ENCODE measurements at regions not wholly inside any gene's neighbourhood (a gene's known extent, or its start where the extent isn't known, plus 50 kb on each side); places are given as distances from the start of the nearest gene placed in this dataset.

DNA sequence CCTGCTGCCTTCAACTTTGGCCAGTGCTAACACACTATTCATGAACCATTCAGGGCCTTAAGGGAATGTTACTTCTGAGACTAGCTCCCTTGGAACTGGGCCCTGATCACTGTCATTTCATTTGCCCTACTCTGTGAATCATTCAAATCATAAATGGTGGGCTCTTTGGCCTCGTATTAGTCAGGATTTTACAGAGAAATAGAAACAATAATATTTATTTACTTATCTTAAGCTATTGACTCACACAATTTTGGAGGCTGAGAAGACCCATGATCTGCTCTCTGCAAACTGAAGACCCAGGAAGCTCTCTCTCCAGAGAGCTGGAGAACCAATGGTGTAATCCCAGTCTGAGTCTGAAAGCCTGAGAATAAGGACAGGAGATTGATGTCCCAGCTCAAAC, 398.5 kb downstream of the LRIG3 start:
- TF ChIP-seq, protein P1, sequence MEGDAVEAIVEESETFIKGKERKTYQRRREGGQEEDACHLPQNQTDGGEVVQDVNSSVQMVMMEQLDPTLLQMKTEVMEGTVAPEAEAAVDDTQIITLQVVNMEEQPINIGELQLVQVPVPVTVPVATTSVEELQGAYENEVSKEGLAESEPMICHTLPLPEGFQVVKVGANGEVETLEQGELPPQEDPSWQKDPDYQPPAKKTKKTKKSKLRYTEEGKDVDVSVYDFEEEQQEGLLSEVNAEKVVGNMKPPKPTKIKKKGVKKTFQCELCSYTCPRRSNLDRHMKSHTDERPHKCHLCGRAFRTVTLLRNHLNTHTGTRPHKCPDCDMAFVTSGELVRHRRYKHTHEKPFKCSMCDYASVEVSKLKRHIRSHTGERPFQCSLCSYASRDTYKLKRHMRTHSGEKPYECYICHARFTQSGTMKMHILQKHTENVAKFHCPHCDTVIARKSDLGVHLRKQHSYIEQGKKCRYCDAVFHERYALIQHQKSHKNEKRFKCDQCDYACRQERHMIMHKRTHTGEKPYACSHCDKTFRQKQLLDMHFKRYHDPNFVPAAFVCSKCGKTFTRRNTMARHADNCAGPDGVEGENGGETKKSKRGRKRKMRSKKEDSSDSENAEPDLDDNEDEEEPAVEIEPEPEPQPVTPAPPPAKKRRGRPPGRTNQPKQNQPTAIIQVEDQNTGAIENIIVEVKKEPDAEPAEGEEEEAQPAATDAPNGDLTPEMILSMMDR (IDR thresholded peaks at IDR 0.05; ENCODE audit: control extremely low read depth, extremely low read depth) = no peak
- peaks cover 0 to 16% (median 4%) of the 10 kb centered on the region in 4 donors for H3K9me3 ChIP-seq (ENCODE audit: control insufficient read depth in 4 of 4, insufficient read depth in 3 of 4, low read length in 3 of 4)
- H3K27me3 ChIP-seq (ENCODE audit: control insufficient read depth in 3 of 3, insufficient read depth in 3 of 3, low read length in 2 of 3) = no peaks in the 10 kb centered on the region
- no peak overlapping the region for H3K9ac ChIP-seq (ENCODE audit: insufficient read depth in 1 of 2, low read length in 2 of 2)
- no peak overlapping the region for H3K4me3 ChIP-seq
- no peak for DNase-seq
- H3K36me3 ChIP-seq (ENCODE audit: control insufficient read depth in 4 of 4, insufficient read depth in 4 of 4, low read length in 4 of 4) = no peaks in the 10 kb centered on the region
- H3K27ac ChIP-seq (ENCODE audit: low read depth in 1 of 2, low read length in 1 of 2) = no peak overlapping the region
- 82 to 89% methylated on average over 1 of the region's 1 CpG for WGBS, 2 donors
- no peak for ATAC-seq (ENCODE audit: insufficient read depth, low FRiP score)
- H3K4me1 ChIP-seq (ENCODE audit: control insufficient read depth in 5 of 5, insufficient read depth in 5 of 5, low read length in 5 of 5) = no peaks in the 10 kb centered on the region

DNA sequence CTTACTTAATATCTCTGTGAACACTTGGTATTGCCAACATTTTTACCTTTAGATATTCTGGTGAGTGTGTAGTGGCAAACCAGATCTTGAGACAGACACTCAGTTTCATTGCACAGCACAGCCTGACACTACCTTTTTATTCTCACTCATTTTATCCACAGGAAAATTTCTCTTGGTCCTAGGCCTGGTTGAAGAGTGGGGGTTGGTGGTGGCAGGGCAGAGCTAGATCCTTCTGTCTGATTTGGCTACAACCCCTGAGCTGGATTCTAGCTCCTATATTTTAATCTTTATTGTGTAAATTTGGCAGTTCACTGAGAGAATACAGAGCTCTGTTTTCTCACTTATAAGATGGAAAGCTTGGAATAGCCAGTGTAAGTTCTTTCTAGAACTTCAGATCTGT, 396.9 kb downstream of the LRIG3 start:
- H3K9me3 ChIP-seq (ENCODE audit: control insufficient read depth in 4 of 4, insufficient read depth in 3 of 4, low read length in 3 of 4) = peaks cover 0 to 7% (median 3%) of the 10 kb centered on the region in 4 donors
- no peaks in the 10 kb centered on the region for H3K4me1 ChIP-seq (ENCODE audit: control insufficient read depth in 5 of 5, insufficient read depth in 5 of 5, low read length in 5 of 5)
- DNase-seq = no peak
- H3K36me3 ChIP-seq (ENCODE audit: control insufficient read depth in 4 of 4, insufficient read depth in 4 of 4, low read length in 4 of 4) = no peaks in the 10 kb centered on the region
- TF ChIP-seq, protein P1 (IDR thresholded peaks at IDR 0.05; ENCODE audit: control extremely low read depth, extremely low read depth) = no peak
- no peak overlapping the region for H3K27ac ChIP-seq (ENCODE audit: low read depth in 1 of 2, low read length in 1 of 2)
- H3K27me3 ChIP-seq (ENCODE audit: control insufficient read depth in 3 of 3, insufficient read depth in 3 of 3, low read length in 2 of 3) = no peaks in the 10 kb centered on the region
- no peak overlapping the region for H3K9ac ChIP-seq (ENCODE audit: insufficient read depth in 1 of 2, low read length in 2 of 2)
- no peak overlapping the region for H3K4me3 ChIP-seq
- no peak for ATAC-seq (ENCODE audit: insufficient read depth, low FRiP score)

DNA sequence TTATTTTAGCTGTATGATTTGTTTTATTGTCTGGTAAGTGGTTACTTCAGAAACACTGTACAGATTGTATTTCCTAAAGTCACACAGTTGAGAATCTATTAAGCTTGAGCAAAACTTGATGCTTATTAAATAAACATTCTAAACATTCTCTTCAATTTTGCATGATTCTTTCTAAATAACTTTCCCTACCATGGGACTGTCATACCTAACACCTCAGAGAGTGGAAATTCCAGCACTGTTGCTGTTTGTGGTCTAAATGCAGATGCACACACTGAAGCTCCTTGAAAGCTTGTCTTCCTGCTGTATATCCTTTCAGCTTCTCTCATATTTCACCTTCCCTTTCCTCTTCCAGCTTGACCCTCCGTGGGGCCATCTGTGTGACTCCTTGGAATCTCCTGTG, 392.0 kb downstream of the LRIG3 start:
- Histone ChIP-seq H3K9ac (ENCODE audit: insufficient read depth in 1 of 2, low read length in 2 of 2) (no peak overlapping the region), H3K4me3 (no peak overlapping the region), H3K36me3 (ENCODE audit: control insufficient read depth in 4 of 4, insufficient read depth in 4 of 4, low read length in 4 of 4) (no peaks in the 10 kb centered on the region), H3K27ac (ENCODE audit: low read depth in 1 of 2, low read length in 1 of 2) (no peak overlapping the region), H3K9me3 (ENCODE audit: control insufficient read depth in 4 of 4, insufficient read depth in 3 of 4, low read length in 3 of 4) (no peaks in the 10 kb centered on the region), H3K27me3 (ENCODE audit: control insufficient read depth in 3 of 3, insufficient read depth in 3 of 3, low read length in 2 of 3) (no peaks in the 10 kb centered on the region), H3K4me1 (ENCODE audit: control insufficient read depth in 5 of 5, insufficient read depth in 5 of 5, low read length in 5 of 5) (no peaks in the 10 kb centered on the region)
- TF ChIP-seq, protein P1 (IDR thresholded peaks at IDR 0.05; ENCODE audit: control extremely low read depth, extremely low read depth) = no peak
- ATAC-seq (ENCODE audit: insufficient read depth, low FRiP score) (no peak), DNase-seq (no peak)
- 0% methylated on average over 1 of the region's 1 CpG for WGBS, 2 donors

DNA sequence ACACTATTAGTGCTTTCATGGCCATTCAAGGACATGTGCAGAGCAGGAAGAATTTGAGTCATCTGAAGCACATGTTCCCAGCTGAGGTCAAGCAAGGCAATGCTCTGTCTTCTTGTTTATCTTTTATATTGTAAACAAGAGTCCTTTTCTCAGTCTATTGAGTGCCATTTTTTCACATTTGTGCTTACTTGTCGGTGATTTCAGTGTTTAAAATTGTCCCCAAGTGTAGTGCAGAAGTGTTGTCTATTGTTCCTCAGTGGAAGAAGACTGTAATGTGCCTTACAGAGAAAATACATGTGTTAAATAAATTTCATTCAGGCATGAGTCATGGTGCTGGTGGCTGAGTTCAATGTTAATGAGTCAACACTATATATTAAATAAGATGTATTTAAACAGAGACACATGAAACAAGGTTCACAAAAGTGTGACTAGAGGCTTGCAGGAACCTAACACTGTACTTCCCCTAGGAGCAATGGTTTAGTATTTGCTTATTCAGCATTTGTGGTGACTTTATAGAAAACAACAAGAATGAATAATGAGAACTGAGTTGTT, 391.1 kb downstream of the LRIG3 start:
- H3K4me3 ChIP-seq = no peak overlapping the region
- H3K27me3 ChIP-seq (ENCODE audit: control insufficient read depth in 3 of 3, insufficient read depth in 3 of 3, low read length in 2 of 3) = no peaks in the 10 kb centered on the region
- H3K9ac ChIP-seq (ENCODE audit: insufficient read depth in 1 of 2, low read length in 2 of 2) = no peak overlapping the region
- ATAC-seq (ENCODE audit: insufficient read depth, low FRiP score) (peak; percentile 39), DNase-seq (no peak)
- no peaks in the 10 kb centered on the region for H3K9me3 ChIP-seq (ENCODE audit: control insufficient read depth in 4 of 4, insufficient read depth in 3 of 4, low read length in 3 of 4)
- H3K27ac ChIP-seq (ENCODE audit: low read depth in 1 of 2, low read length in 1 of 2) = no peak overlapping the region
- TF ChIP-seq, protein P1 (IDR thresholded peaks at IDR 0.05; ENCODE audit: control extremely low read depth, extremely low read depth) = no peak
- no peaks in the 10 kb centered on the region for H3K4me1 ChIP-seq (ENCODE audit: control insufficient read depth in 5 of 5, insufficient read depth in 5 of 5, low read length in 5 of 5)
- WGBS, 2 donors = 40 to 55% methylated on average over 1 of the region's 1 CpG
- no peaks in the 10 kb centered on the region for H3K36me3 ChIP-seq (ENCODE audit: control insufficient read depth in 4 of 4, insufficient read depth in 4 of 4, low read length in 4 of 4)

All from lung (tissue), 11 donors.